Liver (tissue), 3 donors: ENCODE measurements at regions not wholly inside any gene's neighbourhood (a gene's known extent, or its start where the extent isn't known, plus 50 kb on each side); places are given as distances from the start of the nearest gene placed in this dataset.

ENCODE experiments used
- ATF3 ChIP-seq: IDR thresholded peaks from 2 replicates; pipeline ENCODE4 v1.6.1; 2016; ENCODE audit warnings: antibody characterized with exemption
- EGR1 ChIP-seq, 2 donors: IDR thresholded peaks; 2 replicates each; pipeline ENCODE4 v1.6.1; 2016 to 2018; ENCODE audit warnings: antibody characterized with exemption in 2 of 2, low read depth in 2 of 2
- RAD21 ChIP-seq, 2 donors: IDR thresholded peaks; 2 replicates each; pipeline ENCODE4 v1.6.1; 2016; ENCODE audit warnings: antibody characterized with exemption in 2 of 2, mild to moderate bottlenecking in 2 of 2
- SP1 ChIP-seq: IDR thresholded peaks from 2 replicates; pipeline ENCODE4 v1.6.1; 2018; ENCODE audit warnings: antibody characterized with exemption, mild to moderate bottlenecking
- TAF1 ChIP-seq: conservative IDR thresholded peaks from 2 replicates; pipeline ENCODE4 v1.6.1; 2016; ENCODE audit warnings: antibody characterized with exemption, mild to moderate bottlenecking
- YY1 ChIP-seq: IDR thresholded peaks from 2 replicates; pipeline ENCODE4 v1.6.1; 2016; ENCODE audit warnings: antibody characterized with exemption, mild to moderate bottlenecking
- ZBTB33 ChIP-seq: IDR thresholded peaks from 2 replicates; pipeline ENCODE4 v1.6.1; 2016; ENCODE audit warnings: antibody characterized with exemption
- TF ChIP-seq, protein P1 (sequence below): fragments of 150-350 bp; IDR thresholded peaks from 2 replicates; pipeline ENCODE4 v1.5.1; 2017; ENCODE audit warnings: improper control_type of control experiment, low read depth, low read length; ENCODE audit not compliant: missing input control
- donor health status: healthy.
- donor health status: healthy.

DNA sequence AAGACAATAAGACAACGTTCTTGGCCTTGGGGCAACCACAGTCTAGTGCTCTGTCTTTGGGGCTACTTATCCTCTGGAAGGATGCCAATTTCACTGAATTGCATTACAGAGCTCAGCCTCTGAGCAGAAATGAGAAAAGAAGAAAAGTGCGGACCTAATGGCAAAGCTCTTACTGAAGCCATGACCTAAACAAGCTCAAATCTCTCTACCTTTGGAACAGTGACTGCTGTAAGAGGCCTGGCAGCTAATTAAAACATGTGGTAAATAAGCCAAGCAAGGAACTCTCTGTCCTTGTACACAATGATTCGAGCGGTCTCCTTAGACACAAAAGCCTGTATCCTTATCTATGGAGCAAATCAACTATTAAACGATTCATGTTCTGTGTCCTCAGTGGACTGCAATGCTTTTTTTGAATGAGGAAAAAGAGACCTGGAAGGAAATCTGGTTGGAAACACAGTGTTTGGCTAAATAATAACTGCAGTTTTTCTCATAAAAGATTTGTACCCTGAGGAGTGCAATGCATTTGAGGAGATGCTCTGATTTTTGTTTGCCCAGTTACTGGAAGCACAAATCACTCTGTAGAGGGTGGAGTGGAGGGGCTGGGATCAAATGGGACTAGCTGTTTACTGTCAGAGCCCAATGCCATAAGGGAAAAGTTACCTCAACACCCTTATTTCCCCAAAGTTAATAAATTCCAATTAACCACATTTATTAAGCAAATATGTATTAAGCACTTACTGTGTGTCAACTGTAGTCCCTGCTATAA lies 113.9 kb downstream of the NDUFA12 start:
- TF ChIP-seq, protein P1, sequence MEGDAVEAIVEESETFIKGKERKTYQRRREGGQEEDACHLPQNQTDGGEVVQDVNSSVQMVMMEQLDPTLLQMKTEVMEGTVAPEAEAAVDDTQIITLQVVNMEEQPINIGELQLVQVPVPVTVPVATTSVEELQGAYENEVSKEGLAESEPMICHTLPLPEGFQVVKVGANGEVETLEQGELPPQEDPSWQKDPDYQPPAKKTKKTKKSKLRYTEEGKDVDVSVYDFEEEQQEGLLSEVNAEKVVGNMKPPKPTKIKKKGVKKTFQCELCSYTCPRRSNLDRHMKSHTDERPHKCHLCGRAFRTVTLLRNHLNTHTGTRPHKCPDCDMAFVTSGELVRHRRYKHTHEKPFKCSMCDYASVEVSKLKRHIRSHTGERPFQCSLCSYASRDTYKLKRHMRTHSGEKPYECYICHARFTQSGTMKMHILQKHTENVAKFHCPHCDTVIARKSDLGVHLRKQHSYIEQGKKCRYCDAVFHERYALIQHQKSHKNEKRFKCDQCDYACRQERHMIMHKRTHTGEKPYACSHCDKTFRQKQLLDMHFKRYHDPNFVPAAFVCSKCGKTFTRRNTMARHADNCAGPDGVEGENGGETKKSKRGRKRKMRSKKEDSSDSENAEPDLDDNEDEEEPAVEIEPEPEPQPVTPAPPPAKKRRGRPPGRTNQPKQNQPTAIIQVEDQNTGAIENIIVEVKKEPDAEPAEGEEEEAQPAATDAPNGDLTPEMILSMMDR, result no peak
- TF ChIP-seq RAD21 (IDR thresholded peaks at IDR 0.05), result no peak
- TF ChIP-seq ZBTB33, result no peak
- no peak for TF ChIP-seq ATF3
- no peak for TF ChIP-seq TAF1
- TF ChIP-seq EGR1 (IDR thresholded peaks at IDR 0.05; ENCODE audit: low read depth in 2 of 2), result no peak
- no peak for TF ChIP-seq YY1
- no peak for TF ChIP-seq SP1
